Epidermal melanocyte (primary cell): ENCODE measurements at regions not wholly inside any gene's neighbourhood (a gene's known extent, or its start where the extent isn't known, plus 50 kb on each side); places are given as distances from the start of the nearest gene placed in this dataset.

Experiments
- DNase-seq: peaks from one replicate; pipeline ENCODE4 v3.0.0; 2011; ENCODE audit warnings: low spot score; ENCODE audit not compliant: insufficient read length

DNA sequence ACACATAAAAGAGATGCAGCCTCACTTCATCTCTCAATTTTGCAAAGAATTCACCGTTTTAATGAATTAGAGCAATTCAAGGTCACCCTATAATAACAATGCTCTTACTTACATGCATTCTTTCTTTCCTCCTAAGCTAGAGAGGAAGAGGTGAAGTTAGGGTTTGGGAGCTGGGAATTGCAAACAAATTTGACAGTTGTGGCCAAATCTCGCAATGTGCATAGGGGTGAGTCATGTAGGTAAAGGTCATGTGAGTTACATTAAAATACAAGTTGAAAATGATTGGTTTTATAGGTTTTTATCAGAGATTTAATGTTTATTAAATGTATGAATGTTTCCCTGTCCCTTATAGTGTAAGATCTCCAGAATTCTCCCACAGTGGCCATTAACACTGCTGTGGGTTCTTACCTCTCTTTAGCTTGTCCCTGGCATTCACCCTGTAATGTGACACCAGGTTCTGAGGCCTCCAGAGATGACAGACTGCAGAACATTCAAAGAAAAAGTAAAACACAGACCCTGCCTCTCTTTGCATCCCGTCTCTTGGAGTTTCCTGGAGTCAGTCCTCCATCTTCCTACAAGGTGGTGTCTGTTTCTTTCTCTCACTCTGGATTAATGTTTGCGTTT is 53.7 kb upstream of the LGALSL start:
- DNase-seq, result no peak

GRCh38 chr2:64400733-64401528 is 53.0 kb upstream of the LGALSL start:
- DNase-seq, result no peak

DNA sequence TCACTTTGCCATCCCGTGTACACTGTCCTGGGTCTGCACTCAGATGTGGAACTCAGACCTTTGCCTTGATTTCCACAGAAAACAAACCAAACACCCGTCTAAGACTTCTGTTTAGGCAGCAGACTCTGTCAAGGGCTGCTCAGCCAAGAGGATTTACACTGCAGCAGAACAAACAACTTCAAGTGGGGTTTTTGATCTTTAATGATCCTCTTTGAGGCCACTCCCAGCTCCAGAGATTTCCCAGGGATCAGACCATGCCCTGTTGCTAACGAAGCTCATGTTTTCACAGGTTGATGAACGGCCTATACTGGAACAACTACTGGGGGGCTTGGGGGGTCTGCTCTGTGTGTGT is 52.5 kb upstream of the LGALSL start:
- DNase-seq, result no peak

DNA sequence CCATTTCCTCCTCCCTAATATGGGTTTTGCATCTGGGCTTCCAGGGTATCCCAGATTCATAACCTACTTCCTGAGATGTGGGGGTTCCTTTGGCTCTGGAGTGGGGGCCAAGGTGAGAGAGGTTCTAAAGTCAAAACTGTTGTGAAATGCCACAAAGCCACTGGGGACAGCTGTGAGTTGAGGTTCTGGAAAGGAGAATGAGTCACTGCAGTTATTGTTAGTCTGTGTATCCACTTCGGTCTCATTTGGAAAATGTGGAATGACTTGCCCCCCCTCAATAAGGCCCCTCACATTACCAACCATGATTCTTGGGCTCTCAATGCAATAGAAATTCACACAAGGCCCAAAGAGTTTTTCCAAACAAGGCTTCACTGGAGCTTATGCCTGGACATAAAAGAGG is 51.1 kb upstream of the LGALSL start:
- DNase-seq, result no peak

DNA sequence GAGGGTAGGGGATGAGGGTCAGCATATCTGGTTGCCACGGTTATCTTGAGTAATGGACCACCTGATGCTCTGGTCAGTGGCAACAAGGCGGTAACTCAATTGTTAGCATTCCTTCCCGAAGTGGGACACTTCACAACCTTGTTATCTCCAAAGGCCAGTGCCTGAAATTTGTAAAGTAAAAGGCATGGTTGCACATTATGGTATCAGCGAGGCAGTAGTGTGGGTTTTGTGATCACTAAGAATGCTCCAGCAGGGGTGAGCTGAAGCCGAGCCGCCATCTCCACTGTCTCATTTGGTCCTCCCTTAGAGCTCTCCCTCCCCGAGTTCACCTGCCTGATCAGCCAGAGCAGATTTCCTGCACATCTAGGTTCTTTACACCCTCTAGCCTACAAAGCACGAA is 50.5 kb upstream of the LGALSL start:
- DNase-seq, result no peak

GRCh38 chr2:64404002-64404731 is 49.8 kb upstream of the LGALSL start:
- no peak for DNase-seq
